Ishikawa (cell line): ENCODE measurements at regions not wholly inside any gene's neighbourhood (a gene's known extent, or its start where the extent isn't known, plus 50 kb on each side); places are given as distances from the start of the nearest gene placed in this dataset.

Experiments
- CEBPB ChIP-seq: IDR thresholded peaks from 2 replicates; pipeline ENCODE4 v1.6.1; 2012
- CREB1 ChIP-seq: IDR thresholded peaks from 2 replicates; pipeline ENCODE4 v1.6.1; 2012; ENCODE audit warnings: low read depth
- EGR1 ChIP-seq: IDR thresholded peaks from 2 replicates; pipeline ENCODE4 v1.6.1; 2012
- EP300 ChIP-seq: IDR thresholded peaks from 2 replicates; pipeline ENCODE4 v1.6.1; 2012; ENCODE audit warnings: borderline replicate concordance
- FOXM1 ChIP-seq: IDR thresholded peaks from 2 replicates; pipeline ENCODE4 v1.6.1; 2012; ENCODE audit warnings: low read depth, borderline replicate concordance
- NFIC ChIP-seq: IDR thresholded peaks from 2 replicates; pipeline ENCODE4 v1.6.1; 2012
- RAD21 ChIP-seq: IDR thresholded peaks from 2 replicates; pipeline ENCODE4 v1.6.1; 2012; ENCODE audit warnings: low read depth
- REST ChIP-seq: IDR thresholded peaks from 2 replicates; pipeline ENCODE4 v1.6.1; 2012; ENCODE audit warnings: low read depth, mild to moderate bottlenecking
- YY1 ChIP-seq: IDR thresholded peaks from 2 replicates; pipeline ENCODE4 v1.6.1; 2012; ENCODE audit warnings: low read depth
- TF ChIP-seq, protein P1 (sequence below): IDR thresholded peaks from 2 replicates; pipeline ENCODE4 v1.6.1; 2012

DNA sequence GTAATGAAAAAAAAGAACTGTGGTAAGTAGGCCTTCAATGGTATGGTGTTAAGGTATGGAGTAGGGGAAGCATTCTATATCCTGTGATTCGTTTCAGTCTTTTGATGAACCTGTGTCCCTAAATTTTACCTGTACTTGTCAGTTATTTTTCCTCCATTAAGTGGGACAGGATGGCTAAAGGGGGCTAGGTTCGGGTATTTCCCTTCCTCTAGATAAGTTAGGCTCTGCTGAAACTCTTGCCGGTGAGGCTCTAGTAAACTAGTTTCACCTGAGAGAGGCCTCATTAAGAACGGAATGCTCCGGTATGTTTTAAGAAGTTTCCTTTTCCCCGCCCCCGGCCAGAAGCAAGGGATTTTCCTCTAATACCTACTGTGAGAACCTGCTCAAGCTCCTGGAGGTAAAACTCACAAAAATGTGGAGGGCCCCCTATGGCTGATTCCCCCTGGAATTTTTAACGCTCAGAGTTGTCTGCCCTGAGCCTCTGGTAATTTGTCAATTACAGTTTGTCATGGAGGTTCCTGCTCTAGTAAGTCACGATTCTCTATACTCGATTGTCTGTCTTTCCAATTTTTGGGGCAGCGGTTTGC lies 87.7 kb downstream of the MACIR start:
- no peak for TF ChIP-seq REST
- TF ChIP-seq EGR1 = no peak
- no peak for TF ChIP-seq CREB1
- no peak for TF ChIP-seq RAD21
- TF ChIP-seq CEBPB = no peak
- TF ChIP-seq, protein P1, sequence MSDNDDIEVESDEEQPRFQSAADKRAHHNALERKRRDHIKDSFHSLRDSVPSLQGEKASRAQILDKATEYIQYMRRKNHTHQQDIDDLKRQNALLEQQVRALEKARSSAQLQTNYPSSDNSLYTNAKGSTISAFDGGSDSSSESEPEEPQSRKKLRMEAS = no peak
- TF ChIP-seq FOXM1 = no peak
- no peak for TF ChIP-seq EP300
- TF ChIP-seq NFIC = no peak
- no peak for TF ChIP-seq YY1
